T-helper 17 cell (primary cell): ENCODE measurements at regions not wholly inside any gene's neighbourhood (a gene's known extent, or its start where the extent isn't known, plus 50 kb on each side); places are given as distances from the start of the nearest gene placed in this dataset.

Source experiments
- ATAC-seq: fragments of 150-1000 bp; cut with Tn5 transposase; 2 replicates; pipeline ENCODE4 v1.10.0; 2021; ENCODE audit warnings: mild to moderate bottlenecking, moderate library complexity
- DNase-seq, 3 donors: peaks; one replicate each; pipeline versions ENCODE4 v3.0.0 to v3.0.0-alpha.2; 2020 to 2021
- H3K9me3 ChIP-seq: one replicate; pipeline ENCODE4 v1.7.0; 2013; ENCODE audit warnings: low read length, mild to moderate bottlenecking; ENCODE audit not compliant: control insufficient read depth, poor library complexity, severe bottlenecking
- H3K27ac Mint-ChIP-seq: one replicate; pipeline ENCODE4 v1.8.0; 2022; ENCODE audit warnings: mild to moderate bottlenecking, moderate library complexity, mixed read lengths
- H3K27me3 Mint-ChIP-seq: one replicate; pipeline ENCODE4 v1.8.0; 2022; ENCODE audit warnings: mixed read lengths
- H3K36me3 Mint-ChIP-seq: one replicate; pipeline ENCODE4 v1.8.0; 2022; ENCODE audit warnings: low read depth, mixed read lengths
- H3K4me1 Mint-ChIP-seq: one replicate; pipeline ENCODE4 v1.8.0; 2022; ENCODE audit warnings: mild to moderate bottlenecking, mixed read lengths
- H3K4me3 Mint-ChIP-seq: one replicate; pipeline ENCODE4 v1.8.0; 2022; ENCODE audit warnings: mild to moderate bottlenecking, moderate library complexity, mixed read lengths

DNA sequence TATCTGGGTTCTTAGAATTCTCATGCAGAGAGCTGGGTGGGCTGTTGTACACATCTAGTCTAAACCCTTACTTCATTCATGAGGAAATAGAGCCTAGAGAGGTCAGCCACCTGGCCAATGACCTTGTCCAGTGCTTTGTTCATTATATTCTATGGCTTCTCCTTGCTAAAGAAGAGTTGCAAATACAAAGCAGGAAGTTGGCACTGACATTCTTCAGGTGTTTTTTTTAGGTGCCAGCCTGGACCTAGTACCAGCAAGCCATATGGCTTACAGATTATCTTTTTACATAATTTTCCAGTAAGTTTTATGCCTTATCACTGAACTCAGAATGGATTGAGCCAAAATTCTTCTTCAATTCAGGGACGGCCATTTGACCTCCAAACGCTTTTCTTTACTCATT, 54.7 kb upstream of the PGM2 start:
- ATAC-seq: no peak
- H3K4me3 Mint-ChIP-seq: no peak overlapping the region
- no peaks in the 10 kb centered on the region for H3K36me3 Mint-ChIP-seq

DNA sequence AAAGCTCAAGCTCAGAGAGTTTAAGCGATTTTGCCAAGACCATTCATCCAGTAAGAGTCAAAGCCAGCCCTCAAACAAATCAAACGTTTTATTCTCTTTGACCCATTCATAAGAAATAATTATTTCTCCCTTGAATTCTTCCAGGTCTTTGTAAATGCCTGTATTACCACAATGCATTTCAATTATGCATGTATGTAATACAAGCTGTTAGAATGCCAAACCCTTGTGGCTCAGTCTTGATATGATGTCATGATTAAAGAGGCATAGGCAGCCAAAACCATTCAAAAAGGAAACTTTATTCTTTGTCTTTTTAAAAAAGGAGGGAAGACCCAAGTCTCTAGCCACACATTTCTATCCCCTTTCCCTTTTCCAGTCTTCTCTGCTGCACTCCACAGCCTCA, 56.5 kb upstream of the PGM2 start:
- Mint-ChIP-seq H3K36me3 (no peaks in the 10 kb centered on the region), H3K4me1 (peaks cover 7% of the 10 kb centered on the region), H3K27ac (no peak overlapping the region), H3K27me3 (peaks cover 6% of the 10 kb centered on the region), H3K4me3 (no peak overlapping the region)
- ATAC-seq (no peak), DNase-seq (no peak)
- H3K9me3 ChIP-seq: no peaks in the 10 kb centered on the region

More for the DNA sequence above, 54.7 kb upstream of the PGM2 start:
- Mint-ChIP-seq H3K4me1 (peaks cover 5% of the 10 kb centered on the region), H3K27me3 (peaks cover 6% of the 10 kb centered on the region), H3K27ac (no peak overlapping the region)
- DNase-seq: no peak
- H3K9me3 ChIP-seq: no peaks in the 10 kb centered on the region

DNA sequence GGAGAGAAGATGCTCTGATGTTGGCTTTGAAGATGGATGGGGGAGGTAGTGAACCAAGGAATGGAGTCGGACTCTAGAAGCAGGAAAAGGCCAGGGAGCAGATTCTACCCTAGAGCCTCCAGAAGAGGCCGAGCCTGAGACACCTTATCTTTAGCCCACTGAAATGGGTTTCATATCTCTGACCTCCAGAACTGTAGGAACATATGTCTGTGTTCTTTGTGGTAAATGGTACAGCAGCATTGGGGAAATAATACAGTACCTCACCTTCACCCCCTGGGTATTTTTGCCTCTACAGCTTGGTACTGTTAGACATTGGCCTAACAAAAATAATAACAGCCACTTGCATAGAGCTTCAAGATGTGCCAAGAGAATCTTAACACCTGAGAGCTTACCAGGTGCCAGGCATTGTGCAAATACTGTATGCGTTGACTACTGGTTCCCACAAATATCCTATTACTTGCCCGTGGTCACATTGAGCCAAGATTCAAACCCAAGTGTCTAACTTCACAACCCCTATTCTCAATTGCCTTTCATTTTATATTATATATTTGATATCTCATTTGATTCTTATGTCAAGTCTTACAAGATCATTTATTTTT, 57.0 kb upstream of the PGM2 start:
- ATAC-seq: no peak
- H3K9me3 ChIP-seq: no peaks in the 10 kb centered on the region
- peaks cover 6% of the 10 kb centered on the region for H3K27me3 Mint-ChIP-seq
- H3K36me3 Mint-ChIP-seq: no peaks in the 10 kb centered on the region
- H3K4me3 Mint-ChIP-seq: no peak overlapping the region
- no peak overlapping the region for H3K27ac Mint-ChIP-seq
- H3K4me1 Mint-ChIP-seq: peaks cover 7% of the 10 kb centered on the region
- DNase-seq: no peak

DNA sequence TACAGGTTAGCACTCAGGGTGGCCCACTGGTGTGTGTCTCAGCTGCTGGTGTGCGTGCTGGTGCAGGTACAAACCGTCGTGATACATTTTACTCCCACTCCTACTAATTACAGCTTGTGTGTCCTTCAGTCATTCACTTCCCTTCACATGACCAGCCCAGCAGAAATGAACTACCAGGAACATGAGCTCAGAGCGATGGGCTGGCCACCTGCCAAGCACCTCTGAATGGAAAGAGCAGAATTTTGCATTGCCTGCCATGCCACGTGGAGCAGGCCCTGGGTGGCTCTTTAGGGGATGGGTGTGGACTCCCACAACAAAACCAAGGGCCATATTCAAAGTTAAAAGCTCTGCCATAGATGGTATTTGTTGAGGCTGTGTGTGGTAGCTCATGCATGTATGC, 58.9 kb upstream of the PGM2 start:
- ATAC-seq: no peak
- H3K27me3 Mint-ChIP-seq: peaks cover 6% of the 10 kb centered on the region
- H3K4me1 Mint-ChIP-seq: peaks cover 9% of the 10 kb centered on the region
- no peak overlapping the region for H3K4me3 Mint-ChIP-seq
- no peaks in the 10 kb centered on the region for H3K36me3 Mint-ChIP-seq
- H3K27ac Mint-ChIP-seq: no peak overlapping the region
- no peaks in the 10 kb centered on the region for H3K9me3 ChIP-seq
- DNase-seq: no peak

DNA sequence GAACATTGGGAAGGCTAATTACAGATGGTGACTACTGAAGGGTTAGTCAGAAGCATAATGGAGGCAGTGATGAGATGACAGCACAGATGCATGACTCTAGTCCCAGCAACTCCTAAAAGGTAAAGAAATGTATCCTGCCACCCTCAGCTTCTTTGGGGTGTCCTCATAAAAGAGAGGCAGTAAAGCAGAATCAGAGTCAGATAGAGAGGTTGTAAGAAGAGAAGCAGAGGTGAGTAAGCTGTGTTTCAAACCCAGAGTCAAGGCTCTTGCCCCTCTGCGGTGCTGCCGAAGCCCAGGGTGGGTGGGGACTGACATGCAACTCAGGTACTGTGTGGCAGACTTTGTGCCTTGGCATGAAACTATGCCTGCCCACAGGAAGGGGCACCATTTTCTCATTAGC, 59.5 kb upstream of the PGM2 start:
- Mint-ChIP-seq H3K27ac (no peak overlapping the region), H3K4me1 (peaks cover 11% of the 10 kb centered on the region), H3K36me3 (no peaks in the 10 kb centered on the region), H3K4me3 (no peak overlapping the region), H3K27me3 (peaks cover 6% of the 10 kb centered on the region)
- no peaks in the 10 kb centered on the region for H3K9me3 ChIP-seq
- no peak for DNase-seq
- ATAC-seq: no peak

DNA sequence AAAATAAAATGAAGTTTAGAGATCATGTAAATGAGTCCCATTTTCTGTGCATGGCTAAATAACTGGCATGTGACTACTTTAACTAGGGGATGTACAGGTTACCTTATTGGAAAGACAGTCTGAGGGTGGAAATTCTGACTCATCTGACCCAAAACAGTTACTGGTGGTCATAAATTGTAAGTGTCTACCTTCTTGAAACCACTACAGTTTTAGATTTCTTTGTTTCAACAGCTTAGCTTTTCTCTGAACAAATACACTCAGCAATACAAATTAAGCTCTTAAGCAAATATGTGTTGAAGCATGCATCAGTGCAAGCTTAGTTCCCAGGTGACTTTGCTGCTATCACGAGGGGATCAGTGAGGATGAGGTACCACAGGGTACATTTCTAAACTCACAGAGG, 60.7 kb upstream of the PGM2 start:
- peaks cover 11% of the 10 kb centered on the region for H3K4me1 Mint-ChIP-seq
- no peaks in the 10 kb centered on the region for H3K9me3 ChIP-seq
- no peak overlapping the region for H3K27ac Mint-ChIP-seq
- peaks cover 10% of the 10 kb centered on the region for H3K27me3 Mint-ChIP-seq
- DNase-seq (no peak), ATAC-seq (no peak)
- H3K36me3 Mint-ChIP-seq: no peaks in the 10 kb centered on the region
- H3K4me3 Mint-ChIP-seq: no peak overlapping the region

DNA sequence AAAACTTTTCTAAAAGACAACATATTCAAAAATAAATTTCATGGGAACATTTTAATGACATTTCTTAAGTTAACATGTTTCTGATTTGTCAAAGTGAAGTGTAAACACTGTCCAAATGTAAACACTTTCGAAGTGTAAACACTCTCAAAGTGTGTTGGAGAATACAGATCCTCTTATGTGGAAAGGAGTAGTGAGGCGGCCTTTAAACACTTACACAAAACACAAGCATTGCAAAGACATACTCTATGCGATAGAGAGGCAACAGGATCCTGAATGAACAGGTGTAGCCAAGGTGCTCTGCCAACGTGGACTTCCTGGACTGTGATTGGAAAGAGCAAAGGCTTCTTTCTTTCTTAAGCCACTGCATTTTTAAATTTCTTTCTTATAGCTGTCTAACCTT, 62.7 kb upstream of the PGM2 start:
- H3K36me3 Mint-ChIP-seq: no peaks in the 10 kb centered on the region
- ATAC-seq (no peak), DNase-seq (no peak)
- H3K4me3 Mint-ChIP-seq: no peak overlapping the region
- H3K4me1 Mint-ChIP-seq: peaks cover 11% of the 10 kb centered on the region
- H3K27ac Mint-ChIP-seq: no peak overlapping the region
- H3K9me3 ChIP-seq: no peaks in the 10 kb centered on the region
- H3K27me3 Mint-ChIP-seq: peaks cover 11% of the 10 kb centered on the region

DNA sequence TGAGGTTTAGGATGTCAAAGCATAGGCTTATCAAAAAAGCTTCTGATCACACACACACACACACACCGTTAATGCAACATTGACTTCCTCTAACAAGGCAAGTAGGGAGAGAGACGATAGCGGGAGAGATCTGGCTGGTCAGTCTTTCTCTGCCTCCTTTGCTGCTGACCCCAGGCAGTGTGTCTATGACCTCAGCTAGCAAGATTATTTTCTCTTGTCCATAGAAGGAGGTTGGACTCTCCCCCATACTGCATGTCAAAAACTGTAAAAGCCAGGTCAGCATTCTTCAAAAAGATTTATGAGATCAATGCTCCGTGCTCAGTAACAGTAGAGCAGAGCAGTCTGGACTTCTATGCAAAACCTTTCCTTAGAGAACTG, 63.5 kb upstream of the PGM2 start:
- ATAC-seq (no peak), DNase-seq (no peak)
- no peaks in the 10 kb centered on the region for H3K9me3 ChIP-seq

DNA sequence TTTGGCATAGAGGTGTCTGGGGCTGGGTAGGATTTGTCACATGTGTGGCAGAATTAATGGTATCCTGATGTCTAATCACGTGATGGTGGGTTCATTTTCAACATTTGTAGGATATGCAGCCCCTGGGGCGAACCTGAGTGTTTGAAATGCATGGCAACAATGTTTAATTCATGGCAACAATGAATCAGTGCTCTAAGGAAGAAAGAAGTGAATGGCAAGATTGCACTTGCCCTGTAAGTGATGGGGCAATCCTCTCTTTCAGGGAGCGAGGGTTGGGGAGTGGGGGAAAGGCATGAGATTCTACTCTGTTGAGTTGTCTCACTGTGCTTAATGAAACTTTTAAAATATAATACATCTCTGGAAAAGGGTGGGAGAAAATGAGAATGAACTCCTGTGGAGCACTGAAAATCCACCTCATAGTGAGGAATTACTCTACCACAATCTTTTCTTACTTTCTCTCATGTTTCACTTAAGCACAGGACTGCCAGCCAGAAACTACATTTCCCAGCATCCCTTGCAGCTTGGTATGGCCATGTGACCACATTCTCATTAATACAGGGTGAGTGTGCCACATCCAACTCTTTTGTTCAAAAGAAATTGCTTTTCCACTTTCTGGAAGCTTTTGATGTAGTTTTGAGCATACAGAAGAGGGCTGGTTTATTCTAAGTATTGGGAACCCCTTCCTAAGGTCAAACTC, 64.0 kb upstream of the PGM2 start:
- ATAC-seq (no peak), DNase-seq (no peak)
- Mint-ChIP-seq H3K36me3 (no peaks in the 10 kb centered on the region), H3K27me3 (peaks cover 11% of the 10 kb centered on the region), H3K4me1 (peaks cover 9% of the 10 kb centered on the region), H3K27ac (no peak overlapping the region), H3K4me3 (no peak overlapping the region)
- no peaks in the 10 kb centered on the region for H3K9me3 ChIP-seq

More for the DNA sequence above, 63.5 kb upstream of the PGM2 start:
- no peaks in the 10 kb centered on the region for H3K36me3 Mint-ChIP-seq
- H3K27me3 Mint-ChIP-seq: peaks cover 11% of the 10 kb centered on the region
- H3K27ac Mint-ChIP-seq: no peak overlapping the region
- peaks cover 9% of the 10 kb centered on the region for H3K4me1 Mint-ChIP-seq
- no peak overlapping the region for H3K4me3 Mint-ChIP-seq

DNA sequence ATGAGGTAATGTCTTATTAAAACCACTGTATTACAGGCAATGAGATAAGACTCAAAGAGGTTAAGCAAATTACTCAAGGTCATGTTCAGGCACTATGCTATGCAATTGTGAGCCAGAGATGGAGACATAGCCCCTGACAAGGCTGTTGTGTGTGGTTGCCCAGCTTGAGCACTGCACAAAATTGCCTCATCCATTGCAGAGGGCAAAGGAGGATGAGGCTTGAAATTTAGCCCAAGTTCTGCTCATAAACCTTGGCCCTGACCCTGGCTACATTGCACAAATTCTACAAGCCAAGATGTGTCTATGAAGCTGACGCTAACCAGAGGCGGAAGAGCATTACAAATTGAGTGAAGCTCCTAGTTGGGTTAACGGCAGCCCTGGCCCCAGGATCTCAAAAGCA, 65.6 kb upstream of the PGM2 start:
- H3K27ac Mint-ChIP-seq: no peak overlapping the region
- peaks cover 4% of the 10 kb centered on the region for H3K4me1 Mint-ChIP-seq
- H3K9me3 ChIP-seq: no peaks in the 10 kb centered on the region
- H3K4me3 Mint-ChIP-seq: no peak overlapping the region
- no peak for DNase-seq
- no peaks in the 10 kb centered on the region for H3K36me3 Mint-ChIP-seq
- ATAC-seq: no peak
- peaks cover 11% of the 10 kb centered on the region for H3K27me3 Mint-ChIP-seq

DNA sequence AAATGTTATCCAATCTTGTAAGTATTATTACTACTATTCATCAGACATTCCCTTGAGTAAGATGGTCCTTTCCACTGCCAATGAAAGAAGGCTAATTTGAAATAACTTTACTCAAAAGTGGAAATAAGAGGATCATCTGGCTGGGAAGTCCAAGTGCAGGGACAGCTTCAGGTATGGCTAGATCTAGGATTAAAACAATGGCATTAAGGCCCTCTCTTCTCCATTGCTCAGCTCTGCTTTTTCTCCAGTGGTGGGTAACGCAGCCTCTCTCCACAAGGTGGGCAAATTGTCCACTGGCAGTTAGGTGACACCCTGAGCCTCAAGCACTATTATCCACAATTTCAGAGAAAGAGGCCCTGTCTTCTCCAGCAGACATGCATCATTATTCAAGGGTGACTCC, 66.7 kb upstream of the PGM2 start:
- no peak for ATAC-seq
- Mint-ChIP-seq H3K36me3 (no peaks in the 10 kb centered on the region), H3K4me3 (no peak overlapping the region), H3K27ac (no peak overlapping the region), H3K27me3 (peaks cover 16% of the 10 kb centered on the region), H3K4me1 (peaks cover 4% of the 10 kb centered on the region)
- DNase-seq: no peak
- H3K9me3 ChIP-seq: no peaks in the 10 kb centered on the region

DNA sequence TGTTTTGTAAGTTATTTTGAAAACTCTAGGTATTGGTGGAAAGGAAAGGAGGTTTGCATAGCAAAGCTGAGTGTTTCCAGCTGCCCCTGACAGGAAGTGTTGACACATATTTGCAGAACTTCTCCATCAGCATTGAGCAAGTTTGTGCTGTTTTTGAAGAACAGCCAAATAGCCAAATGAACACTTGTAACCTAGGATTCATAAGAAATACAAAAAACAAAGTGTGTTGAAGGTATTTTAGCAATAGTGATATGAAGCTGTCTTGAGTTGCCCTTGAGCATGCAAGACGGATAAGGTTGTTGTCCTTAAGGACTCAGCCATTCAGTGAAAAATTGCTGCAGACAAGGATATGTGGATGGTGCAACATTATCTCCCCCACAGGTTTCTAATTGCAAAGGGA, 68.3 kb upstream of the PGM2 start:
- Mint-ChIP-seq H3K27me3 (peaks cover 23% of the 10 kb centered on the region), H3K4me1 (peaks cover 11% of the 10 kb centered on the region), H3K4me3 (no peak overlapping the region), H3K27ac (no peak overlapping the region), H3K36me3 (no peaks in the 10 kb centered on the region)
- H3K9me3 ChIP-seq: no peaks in the 10 kb centered on the region
- no peak for ATAC-seq
- no peak for DNase-seq

DNA sequence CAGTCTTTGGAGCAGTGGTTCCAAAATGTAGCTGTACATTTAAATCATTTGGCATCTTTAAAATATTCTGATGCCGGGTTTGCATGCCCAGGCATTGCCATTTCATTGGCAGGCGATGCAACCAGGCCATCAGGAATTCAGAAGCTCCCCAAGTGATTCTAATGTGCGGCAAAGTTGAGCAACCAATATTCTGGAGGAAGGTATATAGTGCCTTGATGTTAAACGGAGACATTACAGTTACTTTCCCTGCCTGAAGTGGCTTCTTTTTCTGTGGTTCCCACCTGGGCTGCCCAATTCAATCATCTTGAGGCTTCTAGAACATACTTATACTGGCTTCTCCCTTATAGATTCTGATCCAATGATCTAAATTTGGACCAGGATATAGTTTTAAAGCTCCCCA, 68.7 kb upstream of the PGM2 start:
- no peak for ATAC-seq
- Mint-ChIP-seq H3K4me3 (no peak overlapping the region), H3K27ac (no peak overlapping the region)

DNA sequence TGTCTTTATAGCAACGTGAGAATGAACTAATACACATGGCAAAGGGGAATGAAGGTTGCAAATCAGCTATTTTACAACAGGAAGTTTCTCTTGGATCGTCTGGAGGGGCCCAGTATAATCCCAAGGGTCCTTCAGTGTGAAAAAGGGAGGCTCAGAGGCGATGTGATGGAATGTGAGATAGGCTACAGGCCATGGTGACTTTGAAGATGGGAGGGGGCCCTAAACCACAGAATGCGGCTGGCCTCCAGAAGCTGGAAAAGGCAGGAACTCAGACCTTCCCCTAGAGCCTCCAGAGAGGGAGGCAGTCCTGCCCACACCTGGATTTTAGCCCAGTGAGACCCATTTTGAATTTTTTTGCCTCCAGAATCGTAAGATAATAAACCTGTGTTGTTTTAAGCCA, 69.4 kb upstream of the PGM2 start:
- Mint-ChIP-seq H3K27ac (no peak overlapping the region), H3K4me3 (no peak overlapping the region), H3K36me3 (no peaks in the 10 kb centered on the region), H3K27me3 (peaks cover 23% of the 10 kb centered on the region), H3K4me1 (peaks cover 7% of the 10 kb centered on the region)
- DNase-seq (no peak), ATAC-seq (no peak)
- no peaks in the 10 kb centered on the region for H3K9me3 ChIP-seq

More for the DNA sequence above, 68.7 kb upstream of the PGM2 start:
- H3K4me1 Mint-ChIP-seq: peaks cover 8% of the 10 kb centered on the region
- no peaks in the 10 kb centered on the region for H3K9me3 ChIP-seq
- DNase-seq: no peak
- peaks cover 23% of the 10 kb centered on the region for H3K27me3 Mint-ChIP-seq
- H3K36me3 Mint-ChIP-seq: no peaks in the 10 kb centered on the region
